ENCODE measurements at regions not wholly inside any gene's neighbourhood (a gene's known extent, or its start where the extent isn't known, plus 50 kb on each side); places are given as distances from the start of the nearest gene placed in this dataset.

DNA sequence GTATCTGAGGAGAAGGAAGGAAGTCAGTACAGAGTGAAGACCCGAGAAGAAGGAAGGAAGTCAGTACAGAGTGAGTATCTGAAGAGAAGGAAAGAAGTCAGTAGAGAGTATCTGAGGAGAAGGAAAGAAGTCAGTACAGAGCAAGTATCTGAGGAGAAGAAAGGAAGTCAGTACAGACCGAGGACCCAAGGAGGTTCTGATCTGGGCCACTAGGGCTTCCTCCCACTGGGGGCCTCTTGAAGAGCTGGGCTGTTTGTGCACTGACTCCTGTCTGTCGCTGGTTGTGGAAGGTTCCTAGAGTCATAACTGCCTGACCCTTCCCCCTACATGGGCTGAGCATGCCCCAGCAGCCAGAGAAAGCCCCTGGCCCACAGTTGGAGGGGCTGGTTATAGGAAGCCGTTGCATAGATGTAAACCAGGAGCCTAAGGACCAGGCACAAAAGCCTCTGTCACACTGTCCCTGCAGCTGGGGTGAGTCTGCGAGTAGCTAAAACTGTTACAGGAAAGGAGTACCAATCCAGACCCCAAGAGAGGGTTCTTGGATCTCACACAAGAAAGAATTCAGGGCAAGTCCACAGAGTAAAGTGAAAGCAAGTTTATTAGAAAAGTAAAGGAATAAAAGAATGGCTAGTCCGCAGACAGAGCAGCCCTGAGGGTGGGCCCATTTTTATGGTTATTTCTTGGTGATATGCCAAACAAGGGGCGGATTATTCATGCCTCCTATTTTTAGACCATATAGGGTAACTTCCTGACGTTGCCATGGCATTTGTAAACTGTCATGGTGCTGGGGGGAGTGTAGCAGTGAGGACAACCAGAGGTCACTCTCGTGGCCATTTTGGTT, 395.9 kb downstream of the PREX1 start:
- WGBS (ENCODE audit: insufficient coverage), result 63% methylated on average over 4 of the region's 9 CpGs
- Mint-ChIP-seq H3K9me3 (peaks cover 10 to 28% (median 18%) of the 10 kb centered on the region in 7 donors), H3K36me3 (no peaks in the 10 kb centered on the region), H3K4me1 (no peaks in the 10 kb centered on the region), H3K27ac (peak overlapping the region in 2 of 7 donors; percentile 57 to 68), H3K27me3 (ENCODE audit: low read depth in 3 of 3) (peaks cover 1 to 5% (median 3%) of the 10 kb centered on the region in 3 donors), H3K4me3 (no peak overlapping the region)
- Histone ChIP-seq H3K4me2 (replicated peaks; ENCODE audit: extremely low read depth, low read length, poor library complexity, severe bottlenecking) (no peak overlapping the region), H3K4me3 (replicated peaks in 1 of 3; ENCODE audit: low read depth in 2 of 3, low read length in 3 of 3) (no peak overlapping the region), H3K79me2 (ENCODE audit: insufficient read depth, low read length) (no peaks in the 10 kb centered on the region), H2AFZ (ENCODE audit: insufficient read depth, low read depth, low read length, poor library complexity, severe bottlenecking) (no peak overlapping the region), H3K27me3 (ENCODE audit: control insufficient read depth in 2 of 2, insufficient read depth in 2 of 2, low read length in 2 of 2) (no peaks in the 10 kb centered on the region), H3K27ac (ENCODE audit: low read depth in 1 of 2, low read length in 2 of 2) (no peak overlapping the region), H3K36me3 (replicated peaks in 1 of 2; ENCODE audit: control insufficient read depth in 1 of 2, insufficient read depth in 2 of 2, low read length in 2 of 2) (no peaks in the 10 kb centered on the region), H3K9ac (ENCODE audit: insufficient read depth, low read length, poor library complexity, severe bottlenecking) (no peak overlapping the region), H4K20me1 (ENCODE audit: insufficient read depth, low read length) (no peaks in the 10 kb centered on the region), H3K9me3 (replicated peaks in 1 of 2; ENCODE audit: control insufficient read depth in 1 of 2, insufficient read depth in 1 of 2, low read length in 2 of 2) (peaks cover 19 to 23% of the 10 kb centered on the region in 2 donors), H3K4me1 (ENCODE audit: control insufficient read depth in 1 of 2, insufficient read depth in 2 of 2, low read length in 2 of 2) (no peaks in the 10 kb centered on the region)
- TF ChIP-seq, protein P1, sequence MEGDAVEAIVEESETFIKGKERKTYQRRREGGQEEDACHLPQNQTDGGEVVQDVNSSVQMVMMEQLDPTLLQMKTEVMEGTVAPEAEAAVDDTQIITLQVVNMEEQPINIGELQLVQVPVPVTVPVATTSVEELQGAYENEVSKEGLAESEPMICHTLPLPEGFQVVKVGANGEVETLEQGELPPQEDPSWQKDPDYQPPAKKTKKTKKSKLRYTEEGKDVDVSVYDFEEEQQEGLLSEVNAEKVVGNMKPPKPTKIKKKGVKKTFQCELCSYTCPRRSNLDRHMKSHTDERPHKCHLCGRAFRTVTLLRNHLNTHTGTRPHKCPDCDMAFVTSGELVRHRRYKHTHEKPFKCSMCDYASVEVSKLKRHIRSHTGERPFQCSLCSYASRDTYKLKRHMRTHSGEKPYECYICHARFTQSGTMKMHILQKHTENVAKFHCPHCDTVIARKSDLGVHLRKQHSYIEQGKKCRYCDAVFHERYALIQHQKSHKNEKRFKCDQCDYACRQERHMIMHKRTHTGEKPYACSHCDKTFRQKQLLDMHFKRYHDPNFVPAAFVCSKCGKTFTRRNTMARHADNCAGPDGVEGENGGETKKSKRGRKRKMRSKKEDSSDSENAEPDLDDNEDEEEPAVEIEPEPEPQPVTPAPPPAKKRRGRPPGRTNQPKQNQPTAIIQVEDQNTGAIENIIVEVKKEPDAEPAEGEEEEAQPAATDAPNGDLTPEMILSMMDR (IDR thresholded peaks at IDR 0.05), result no peak
- DNase-seq, result no peak
- intact Hi-C loops (cut with micrococcal nuclease), result no loop called here

DNA sequence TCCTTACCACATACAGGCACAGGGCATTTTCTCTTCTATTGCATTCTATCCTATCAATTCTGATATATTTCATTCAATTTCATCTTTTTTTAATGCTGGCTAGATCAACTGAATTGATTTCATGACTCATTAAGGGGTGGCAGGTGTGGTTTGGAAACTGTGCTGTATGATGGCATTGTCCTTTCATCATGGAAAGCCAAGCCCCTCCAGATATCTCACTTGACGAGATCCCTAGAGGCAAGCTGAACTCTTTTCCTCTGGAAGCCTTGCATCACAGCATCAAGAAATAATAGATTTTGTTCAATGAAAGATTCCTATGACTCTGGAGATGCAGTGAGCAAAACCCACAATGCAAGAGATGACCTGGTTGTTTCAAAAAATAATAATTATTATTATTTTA, 401.2 kb downstream of the PREX1 start:
- Histone ChIP-seq H3K27me3 (ENCODE audit: control insufficient read depth in 2 of 2, insufficient read depth in 2 of 2, low read length in 2 of 2) (no peaks in the 10 kb centered on the region), H3K79me2 (ENCODE audit: insufficient read depth, low read length) (no peaks in the 10 kb centered on the region), H3K9ac (ENCODE audit: insufficient read depth, low read length, poor library complexity, severe bottlenecking) (no peak overlapping the region), H3K27ac (ENCODE audit: low read depth in 1 of 2, low read length in 2 of 2) (no peak overlapping the region), H4K20me1 (ENCODE audit: insufficient read depth, low read length) (no peaks in the 10 kb centered on the region), H3K36me3 (replicated peaks in 1 of 2; ENCODE audit: control insufficient read depth in 1 of 2, insufficient read depth in 2 of 2, low read length in 2 of 2) (no peaks in the 10 kb centered on the region), H2AFZ (ENCODE audit: insufficient read depth, low read depth, low read length, poor library complexity, severe bottlenecking) (no peak overlapping the region), H3K9me3 (replicated peaks in 1 of 2; ENCODE audit: control insufficient read depth in 1 of 2, insufficient read depth in 1 of 2, low read length in 2 of 2) (peaks cover 11 to 12% of the 10 kb centered on the region in 2 donors), H3K4me3 (replicated peaks in 1 of 3; ENCODE audit: low read depth in 2 of 3, low read length in 3 of 3) (no peak overlapping the region), H3K4me1 (ENCODE audit: control insufficient read depth in 1 of 2, insufficient read depth in 2 of 2, low read length in 2 of 2) (no peaks in the 10 kb centered on the region), H3K4me2 (replicated peaks; ENCODE audit: extremely low read depth, low read length, poor library complexity, severe bottlenecking) (no peak overlapping the region)
- Mint-ChIP-seq H3K27ac (no peak overlapping the region), H3K27me3 (ENCODE audit: low read depth in 3 of 3) (peaks cover 1 to 7% (median 4%) of the 10 kb centered on the region in 3 donors), H3K4me3 (no peak overlapping the region), H3K9me3 (peaks cover 8 to 18% (median 11%) of the 10 kb centered on the region in 7 donors), H3K36me3 (no peaks in the 10 kb centered on the region), H3K4me1 (no peaks in the 10 kb centered on the region)
- no CpG with 5 or more reads among the region's 1 CpG for whole genome bisulfite sequencing (ENCODE audit: insufficient coverage)
- TF ChIP-seq, protein P1 (IDR thresholded peaks at IDR 0.05), result no peak
- DNase-seq, result no peak
- intact Hi-C loops (cut with micrococcal nuclease), result no loop called here

Measured in CD14-positive monocyte (primary cell).